ENCODE measurements at regions not wholly inside any gene's neighbourhood (a gene's known extent, or its start where the extent isn't known, plus 50 kb on each side); places are given as distances from the start of the nearest gene placed in this dataset.

GRCh38 chr1:148389027-148389339 lies 94.1 kb downstream of the PPIAL4G start (continued):
- TF ChIP-seq ZNF584 (CRISPR knock-in tag; IDR thresholded peaks at IDR 0.05; ENCODE audit: low read depth) (0 out of 2 replicates have a peak, but pooled peaks have one; percentile 6), ZKSCAN3 (CRISPR knock-in tag; IDR thresholded peaks at IDR 0.05) (no peak), ZNF274 (IDR thresholded peaks at IDR 0.05; ENCODE audit: borderline replicate concordance, low read depth, low read length) (no peak), ZNF282 (CRISPR knock-in tag; IDR thresholded peaks at IDR 0.05) (no peak), TEAD2 (tag; IDR thresholded peaks at IDR 0.05) (peak; percentile 33; the same call in 1 of the 2 replicates), ZNF717 (CRISPR knock-in tag; IDR thresholded peaks at IDR 0.05) (no peak), CLOCK (CRISPR knock-in tag; IDR thresholded peaks at IDR 0.05; ENCODE audit: borderline replicate concordance) (no peak), AFF1 (IDR thresholded peaks at IDR 0.05; ENCODE audit: low read depth in 1 of 2, partially characterized antibody in 2 of 2) (peak in 1 of 2 experiments; percentile 6), CTBP1 (IDR thresholded peaks at IDR 0.05; ENCODE audit: borderline replicate concordance) (0 out of 2 replicates have a peak, but pooled peaks have one; percentile 5), TBP (optimal IDR thresholded peaks at IDR 0.05; ENCODE audit: low read depth, low read length) (no peak), MIER1 (IDR thresholded peaks at IDR 0.05; ENCODE audit: low read depth) (0 out of 2 replicates have a peak, but pooled peaks have one; percentile 12), ZSCAN29 (IDR thresholded peaks at IDR 0.05) (peak; percentile 60; the same call in 1 of the 2 replicates), MTA2 (IDR thresholded peaks at IDR 0.05; ENCODE audit: low read depth) (no peak), VEZF1 (CRISPR knock-in tag; IDR thresholded peaks at IDR 0.05) (0 out of 2 replicates have a peak, but pooled peaks have one; percentile 3), ZNF140 (CRISPR knock-in tag; IDR thresholded peaks at IDR 0.05) (no peak), USF1 (CRISPR knock-in tag; IDR thresholded peaks at IDR 0.05) (no peak), IRF9 (tag; IDR thresholded peaks at IDR 0.05) (no peak), ZNF212 (CRISPR knock-in tag; IDR thresholded peaks at IDR 0.05) (no peak), SRF (CRISPR knock-in tag; IDR thresholded peaks at IDR 0.05) (peak in 1 of 2 experiments; percentile 12; a peak in 1 of 4 replicates)

All from K562 (cell line).